SU-DHL-6 (cell line): ENCODE measurements at regions not wholly inside any gene's neighbourhood (a gene's known extent, or its start where the extent isn't known, plus 50 kb on each side); places are given as distances from the start of the nearest gene placed in this dataset.

Experiments
- H2AFZ ChIP-seq: fragments of 200-600 bp; sonication (generic); 2 replicates; pipeline ENCODE4 v1.6.1; 2014; ENCODE audit warnings: low read depth, mild to moderate bottlenecking, moderate library complexity, mixed read lengths, antibody characterized with exemption, low read length; ENCODE audit not compliant: severe bottlenecking
- H3F3A ChIP-seq: fragments of 200-600 bp; shearing (Covaris generic); 2 replicates; pipeline ENCODE4 v1.6.0; 2016; ENCODE audit warnings: antibody characterized with exemption, mild to moderate bottlenecking; ENCODE audit not compliant: insufficient read depth
- H3K27ac ChIP-seq: fragments of 200-600 bp; sonication (generic); 2 replicates; pipeline ENCODE4 v1.5.1; 2016; ENCODE audit warnings: low read depth, mild to moderate bottlenecking, low read length, moderate library complexity, mixed read lengths
- H3K27me3 ChIP-seq: fragments of 200-600 bp; sonication (generic), shearing (Covaris generic); 2 replicates; pipeline ENCODE4 v1.6.0; 2014; ENCODE audit warnings: mild to moderate bottlenecking, low read length
- H3K36me3 ChIP-seq: fragments of 200-600 bp; sonication (generic); 2 replicates; pipeline ENCODE4 v1.6.1; 2014; ENCODE audit warnings: mild to moderate bottlenecking, low read length, mixed read lengths
- H3K4me2 ChIP-seq: fragments of 300-600, 200-600 bp; shearing (Covaris generic), sonication (generic); 2 replicates; pipeline ENCODE4 v1.6.0; 2014; ENCODE audit warnings: low read length, low read depth, mild to moderate bottlenecking; ENCODE audit not compliant: poor library complexity, severe bottlenecking
- H3K4me3 ChIP-seq: fragments of 200-600 bp; sonication (generic); 2 replicates; pipeline ENCODE4 v1.5.1; 2014; ENCODE audit warnings: antibody characterized with exemption, low read length, mild to moderate bottlenecking, mixed read lengths; ENCODE audit not compliant: insufficient read depth, poor library complexity, severe bottlenecking
- H3K79me2 ChIP-seq: fragments of 200-600 bp; sonication (generic); 2 replicates; pipeline ENCODE4 v1.6.1; 2014; ENCODE audit warnings: mild to moderate bottlenecking, low read length, moderate library complexity; ENCODE audit not compliant: insufficient read depth
- H3K9ac ChIP-seq: fragments of 200-600 bp; sonication (generic); 2 replicates; pipeline ENCODE4 v1.7.0; 2014; ENCODE audit warnings: mild to moderate bottlenecking, low read length
- H3K9me2 ChIP-seq: fragments of 200-600 bp; sonication (generic); replicated peaks from 2 replicates; pipeline ENCODE4 v1.6.1; 2014; ENCODE audit warnings: low read length; ENCODE audit not compliant: insufficient read depth
- H3K9me3 ChIP-seq: fragments of 200-600 bp; sonication (generic); 2 replicates; pipeline ENCODE4 v1.6.1; 2014; ENCODE audit warnings: low read length, mixed read lengths; ENCODE audit not compliant: insufficient read depth
- H4K20me1 ChIP-seq: fragments of 200-600 bp; sonication (generic); 2 replicates; pipeline ENCODE4 v1.6.1; 2014; ENCODE audit warnings: low read depth, mild to moderate bottlenecking, antibody characterized with exemption, low read length, moderate library complexity, mixed read lengths
- CTCF ChIP-seq: fragments of 200-600 bp; sonication (generic); IDR thresholded peaks from one replicate; pipeline ENCODE4 v1.5.1; 2017; ENCODE audit warnings: antibody characterized with exemption, mild to moderate bottlenecking, low read length, moderate library complexity; ENCODE audit not compliant: insufficient read depth, poor library complexity, severe bottlenecking
- EZH2phosphoT487 ChIP-seq: fragments of 200-600 bp; sonication (generic), shearing (Covaris generic); conservative IDR thresholded peaks from 2 replicates; pipeline ENCODE4 v1.6.1; 2018; ENCODE audit warnings: mild to moderate bottlenecking, antibody characterized with exemption, low read length, moderate library complexity, mixed read lengths

DNA sequence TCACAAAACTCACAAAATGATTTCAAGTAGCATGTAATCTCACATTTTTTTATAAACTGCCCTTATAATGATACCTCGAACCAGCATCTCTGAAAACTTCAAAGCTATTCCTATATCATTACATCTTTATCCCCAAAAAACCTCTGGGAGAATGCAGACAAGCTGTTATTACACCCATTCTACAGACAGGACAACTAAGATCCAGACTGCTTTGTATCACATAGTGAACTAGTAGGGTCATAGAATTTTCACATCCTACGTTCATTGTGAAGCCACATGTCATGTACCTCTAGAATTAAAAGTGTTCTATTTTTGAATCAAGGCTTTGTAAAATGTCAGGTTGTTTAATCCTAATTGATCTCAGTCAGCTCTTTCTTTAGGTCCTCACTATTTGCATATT lies 98.7 kb upstream of the RAP2B start:
- no peak for TF ChIP-seq CTCF
- TF ChIP-seq EZH2phosphoT487: no peak

DNA sequence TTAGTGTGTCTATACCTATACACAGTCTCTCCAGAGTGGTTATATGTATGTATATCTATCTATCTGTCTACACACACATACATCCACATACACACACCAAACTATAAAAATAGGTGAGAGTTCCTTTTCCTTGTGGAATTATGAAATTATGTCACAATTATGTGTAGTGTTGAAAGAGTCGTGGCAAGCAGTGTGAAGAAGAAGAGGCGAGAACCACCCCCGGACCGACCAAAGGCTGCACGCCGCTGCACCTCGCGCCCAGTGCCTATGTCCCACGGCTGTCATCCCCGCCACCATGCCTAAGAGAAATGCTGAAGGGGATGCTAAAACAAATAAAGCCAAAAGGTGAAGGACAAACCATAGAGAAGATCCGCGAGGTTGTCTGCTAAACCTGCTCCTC lies 95.0 kb upstream of the RAP2B start:
- no peaks in the 10 kb centered on the region for H3F3A ChIP-seq
- no peak overlapping the region for H3K9ac ChIP-seq

More for the DNA sequence above, 98.7 kb upstream of the RAP2B start:
- H3K79me2 ChIP-seq: no peaks in the 10 kb centered on the region
- no peaks in the 10 kb centered on the region for H3K9me2 ChIP-seq
- no peaks in the 10 kb centered on the region for H3K36me3 ChIP-seq
- H3K4me3 ChIP-seq: no peak overlapping the region
- H3F3A ChIP-seq: no peaks in the 10 kb centered on the region
- no peak overlapping the region for H3K4me2 ChIP-seq
- no peak overlapping the region for H3K27ac ChIP-seq
- H3K9me3 ChIP-seq: no peaks in the 10 kb centered on the region
- H3K9ac ChIP-seq: no peak overlapping the region
- peak overlapping the region; percentile 28 for H2AFZ ChIP-seq
- no peaks in the 10 kb centered on the region for H3K27me3 ChIP-seq
- H4K20me1 ChIP-seq: no peaks in the 10 kb centered on the region

GRCh38 chr3:153069598-153070510 lies 92.2 kb upstream of the RAP2B start:
- Histone ChIP-seq H3K4me2 (no peak overlapping the region), H3K27me3 (no peaks in the 10 kb centered on the region), H4K20me1 (no peaks in the 10 kb centered on the region), H3K36me3 (no peaks in the 10 kb centered on the region), H3F3A (no peaks in the 10 kb centered on the region), H2AFZ (no peak overlapping the region), H3K9ac (no peak overlapping the region), H3K79me2 (no peaks in the 10 kb centered on the region), H3K9me2 (no peaks in the 10 kb centered on the region), H3K9me3 (no peaks in the 10 kb centered on the region), H3K4me3 (no peak overlapping the region), H3K27ac (no peak overlapping the region)
- TF ChIP-seq CTCF: no peak
- no peak for TF ChIP-seq EZH2phosphoT487

More for the DNA sequence above, 95.0 kb upstream of the RAP2B start:
- Histone ChIP-seq H2AFZ (no peak overlapping the region), H3K9me3 (no peaks in the 10 kb centered on the region), H3K27ac (no peak overlapping the region), H4K20me1 (no peaks in the 10 kb centered on the region), H3K4me2 (no peak overlapping the region), H3K36me3 (no peaks in the 10 kb centered on the region), H3K79me2 (no peaks in the 10 kb centered on the region), H3K27me3 (no peaks in the 10 kb centered on the region), H3K4me3 (no peak overlapping the region), H3K9me2 (no peaks in the 10 kb centered on the region)
- no peak for TF ChIP-seq CTCF
- no peak for TF ChIP-seq EZH2phosphoT487
